A673 (cell line): ENCODE measurements at regions not wholly inside any gene's neighbourhood (a gene's known extent, or its start where the extent isn't known, plus 50 kb on each side); places are given as distances from the start of the nearest gene placed in this dataset.

Experiments
- CTCF ChIP-seq: fragments of 300-800, 200-600 bp; sonication (generic); conservative IDR thresholded peaks from 2 replicates; pipeline ENCODE4 v1.5.1; 2017; ENCODE audit warnings: low read depth, mild to moderate bottlenecking, antibody characterized with exemption, low read length, moderate library complexity, mixed read lengths
- EZH2 ChIP-seq: fragments of 200-600 bp; sonication (generic); IDR thresholded peaks from 2 replicates; pipeline ENCODE4 v1.6.1; 2017; ENCODE audit warnings: borderline replicate concordance, low read depth, mild to moderate bottlenecking, mixed read lengths, antibody characterized with exemption, low read length; ENCODE audit not compliant: poor library complexity, severe bottlenecking

- TF ChIP-seq CTCF = no peak
- no peak for TF ChIP-seq EZH2
Observed at GRCh38 chr15:77698481-77698880, 65.8 kb upstream of the LINGO1 start.
